ENCODE measurements at regions not wholly inside any gene's neighbourhood (a gene's known extent, or its start where the extent isn't known, plus 50 kb on each side); places are given as distances from the start of the nearest gene placed in this dataset.
"Not testable (repeated sequence)": the region's sequence is repeated elsewhere in the genome, so short reads cannot be mapped to it uniquely, and the experiment has no call there.

DNA sequence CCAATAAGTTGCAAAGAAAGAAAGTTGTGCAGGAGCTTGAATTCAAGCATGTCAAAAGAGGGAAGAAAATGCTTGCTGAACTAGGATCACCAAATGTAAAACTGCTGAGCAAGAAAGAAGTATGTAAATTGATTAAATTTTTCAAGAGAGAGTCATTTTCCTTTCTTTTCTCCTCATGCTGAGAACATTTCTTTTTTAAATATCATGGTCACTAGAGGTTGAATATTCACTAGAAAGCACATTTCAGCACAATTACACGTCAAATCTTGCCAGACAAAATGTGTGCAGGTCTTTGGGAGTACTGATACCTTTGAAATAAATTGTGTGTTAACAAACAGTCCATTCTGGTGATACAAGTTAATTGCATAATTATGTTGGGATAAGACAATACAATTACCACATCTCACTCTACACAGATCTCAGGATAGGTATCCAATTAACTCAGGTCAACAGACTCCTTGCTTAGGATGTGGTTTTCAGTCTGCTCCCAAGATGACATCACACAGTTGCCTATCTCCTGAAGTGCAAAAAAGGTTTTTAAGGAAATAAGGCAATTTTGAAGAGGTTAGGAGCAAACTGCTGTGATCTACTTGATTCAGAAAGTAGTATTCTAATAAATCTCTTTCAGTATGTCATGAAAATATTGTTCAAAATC is 862.2 kb downstream of the RPS29 start:
- in situ Hi-C loops (cut with MboI; ENCODE audit: low pct_unique_long_range_greater_than_20kb, low sequenced_read_pairs, unreplicated experiment) = no loop called here
- TF ChIP-seq CTCF (IDR thresholded peaks at IDR 0.05; ENCODE audit: extremely low read depth, insufficient read depth, missing control alignments) = no peak
- DNase-seq (ENCODE audit: low spot score) = no peak

- in situ Hi-C loops (cut with MboI; ENCODE audit: low pct_unique_long_range_greater_than_20kb, low sequenced_read_pairs, unreplicated experiment) = no loop called here
- no peak for DNase-seq (ENCODE audit: low spot score)
- no peak for TF ChIP-seq CTCF (IDR thresholded peaks at IDR 0.05; ENCODE audit: extremely low read depth, insufficient read depth, missing control alignments)
These were observed 871.8 kb downstream of the RPS29 start for GRCh38 chr14:48714366-48714765.

DNA sequence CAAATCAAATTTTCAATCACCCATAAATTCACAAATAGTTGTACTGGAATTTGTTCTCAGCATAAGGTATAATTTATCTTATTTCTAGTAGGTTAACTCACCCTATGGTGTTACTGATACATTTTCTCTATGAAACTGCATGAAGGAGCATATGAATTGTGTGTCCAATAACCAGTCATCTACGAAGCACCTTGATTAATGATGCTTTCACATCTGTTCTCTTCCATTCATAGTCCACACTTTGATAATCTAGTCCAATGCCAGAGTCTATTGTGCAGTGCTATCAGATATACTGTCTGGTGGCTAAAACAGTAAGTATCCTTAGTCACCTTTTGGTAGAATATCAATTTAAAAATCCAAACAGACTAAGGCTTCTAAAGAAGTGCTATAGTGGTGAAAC is 876.0 kb downstream of the RPS29 start:
- no peak for DNase-seq (ENCODE audit: low spot score)
- in situ Hi-C loops (cut with MboI; ENCODE audit: low pct_unique_long_range_greater_than_20kb, low sequenced_read_pairs, unreplicated experiment) = no loop called here
- no peak for TF ChIP-seq CTCF (IDR thresholded peaks at IDR 0.05; ENCODE audit: extremely low read depth, insufficient read depth, missing control alignments)

DNA sequence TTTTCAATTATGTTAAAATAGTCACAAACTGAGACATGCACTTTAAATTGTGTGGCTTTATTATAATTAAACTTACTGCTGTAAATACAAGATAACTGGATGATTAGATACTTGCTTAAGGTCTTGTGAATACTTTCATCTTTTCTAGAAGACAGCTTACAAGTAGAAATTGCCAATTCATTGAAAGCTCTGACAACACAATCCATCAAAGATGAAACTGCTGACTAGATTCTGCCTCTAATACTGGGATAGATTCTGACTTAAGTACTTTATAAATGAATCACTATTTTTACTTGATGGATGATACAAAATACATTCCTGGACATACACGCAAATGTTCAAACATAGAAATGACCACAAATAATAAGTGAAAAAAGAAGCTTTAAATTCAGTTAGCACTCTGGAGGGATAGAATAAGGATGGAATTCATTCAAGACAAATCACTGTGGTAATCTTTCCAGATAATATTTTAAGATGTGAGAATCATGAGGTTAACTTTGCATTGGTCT is 876.8 kb downstream of the RPS29 start:
- no peak for TF ChIP-seq CTCF (IDR thresholded peaks at IDR 0.05; ENCODE audit: extremely low read depth, insufficient read depth, missing control alignments)
- DNase-seq (ENCODE audit: low spot score) = no peak
- in situ Hi-C loops (cut with MboI; ENCODE audit: low pct_unique_long_range_greater_than_20kb, low sequenced_read_pairs, unreplicated experiment) = no loop called here

DNA sequence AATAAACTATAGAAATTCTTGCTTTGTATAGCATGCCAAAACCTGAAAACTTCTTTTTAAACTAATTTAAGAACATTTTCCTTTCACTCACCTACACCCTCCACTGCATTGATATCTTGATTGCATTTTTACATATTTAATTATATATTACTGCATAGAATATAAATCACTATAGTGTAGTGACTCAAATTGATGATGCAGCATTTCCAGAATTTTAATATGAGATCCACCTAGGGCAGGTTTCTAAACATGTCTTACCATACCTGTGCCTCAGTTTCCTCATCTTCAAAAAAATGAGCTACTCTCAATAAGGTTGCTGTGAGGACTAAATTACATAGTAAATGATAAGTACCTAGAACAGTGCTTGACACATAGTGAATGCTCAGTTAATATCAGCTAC is 881.5 kb downstream of the RPS29 start:
- in situ Hi-C loops (cut with MboI; ENCODE audit: low pct_unique_long_range_greater_than_20kb, low sequenced_read_pairs, unreplicated experiment) = no loop called here
- TF ChIP-seq CTCF (IDR thresholded peaks at IDR 0.05; ENCODE audit: extremely low read depth, insufficient read depth, missing control alignments) = no peak
- DNase-seq (ENCODE audit: low spot score) = no peak

DNA sequence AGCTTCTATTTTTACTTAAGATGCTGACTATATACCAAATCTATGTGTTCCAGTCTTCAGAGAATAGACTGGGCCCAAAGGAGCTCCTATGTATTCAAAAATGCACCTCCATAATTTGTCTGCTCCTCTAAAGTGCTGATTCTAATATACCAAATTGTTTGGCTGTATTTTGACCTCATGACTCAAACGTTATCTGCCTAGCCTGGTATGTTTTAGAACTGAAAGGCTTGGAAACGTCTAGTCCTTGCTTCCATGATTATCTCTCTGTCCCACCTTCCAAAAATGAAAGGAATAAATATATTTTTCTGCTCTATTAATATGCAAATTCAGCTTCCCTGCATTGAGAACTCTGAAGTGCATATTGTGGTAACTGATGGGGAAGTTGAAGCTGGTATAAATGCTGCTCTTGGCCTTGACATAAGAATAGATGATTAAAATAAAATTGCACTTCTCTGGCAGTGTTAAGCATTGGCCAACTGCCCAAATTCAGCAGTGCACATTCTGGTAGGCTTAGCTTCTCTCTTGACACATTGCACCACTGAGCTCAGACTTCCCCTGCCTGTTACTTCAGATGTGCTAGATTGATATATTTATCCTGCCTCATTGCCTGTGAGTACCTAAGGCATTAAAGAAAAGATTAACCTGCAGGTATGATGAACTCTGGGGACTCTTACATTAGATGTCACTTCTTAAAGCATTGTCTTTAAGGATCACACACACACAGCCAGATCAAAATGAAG is 882.3 kb downstream of the RPS29 start:
- no peak for TF ChIP-seq CTCF (IDR thresholded peaks at IDR 0.05; ENCODE audit: extremely low read depth, insufficient read depth, missing control alignments)
- in situ Hi-C loops (cut with MboI; ENCODE audit: low pct_unique_long_range_greater_than_20kb, low sequenced_read_pairs, unreplicated experiment) = no loop called here
- DNase-seq (ENCODE audit: low spot score) = no peak

DNA sequence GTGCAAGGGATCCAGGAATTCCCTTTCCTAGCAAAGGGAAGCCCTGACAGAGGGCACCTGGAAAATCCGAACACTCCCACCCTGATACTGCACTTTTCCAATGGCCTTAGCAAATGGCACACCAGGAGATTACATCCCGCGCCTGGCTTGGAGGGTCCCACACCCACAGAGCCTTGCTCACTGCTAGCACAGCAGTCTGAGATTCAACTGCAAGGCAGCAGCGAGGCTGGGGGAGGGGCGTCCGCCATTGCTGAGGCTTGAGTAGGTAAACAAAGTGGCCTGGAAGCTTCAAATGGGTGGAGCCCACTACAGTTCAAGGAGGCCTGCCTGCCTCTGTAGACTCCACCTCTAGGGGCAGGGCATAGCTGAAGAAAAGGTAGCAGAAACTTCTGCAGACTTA is 888.8 kb downstream of the RPS29 start:
- DNase-seq (ENCODE audit: low spot score); in situ Hi-C loops (cut with MboI; ENCODE audit: low pct_unique_long_range_greater_than_20kb, low sequenced_read_pairs, unreplicated experiment): not testable (repeated sequence)
